ENCODE measurements at regions not wholly inside any gene's neighbourhood (a gene's known extent, or its start where the extent isn't known, plus 50 kb on each side); places are given as distances from the start of the nearest gene placed in this dataset.

DNA sequence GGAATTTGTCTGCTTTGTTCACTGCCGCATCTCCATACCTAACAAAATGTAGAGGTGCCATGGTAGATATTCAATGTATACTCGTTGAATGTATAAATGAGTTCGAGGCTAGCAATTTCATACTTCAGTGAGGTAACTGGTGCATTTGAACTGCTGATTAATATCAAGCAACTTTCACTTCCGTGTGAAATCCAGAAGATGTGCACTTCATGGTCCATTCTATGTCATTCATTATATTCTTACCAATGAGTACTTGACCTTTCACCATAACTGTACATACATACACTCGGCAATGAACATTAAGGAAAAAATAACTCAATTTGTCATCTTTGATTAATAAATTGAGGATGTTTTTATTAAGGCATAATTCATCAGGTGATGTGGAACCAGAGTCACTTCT is 598.5 kb downstream of the ZNF385D start:
- TF ChIP-seq, protein P1, sequence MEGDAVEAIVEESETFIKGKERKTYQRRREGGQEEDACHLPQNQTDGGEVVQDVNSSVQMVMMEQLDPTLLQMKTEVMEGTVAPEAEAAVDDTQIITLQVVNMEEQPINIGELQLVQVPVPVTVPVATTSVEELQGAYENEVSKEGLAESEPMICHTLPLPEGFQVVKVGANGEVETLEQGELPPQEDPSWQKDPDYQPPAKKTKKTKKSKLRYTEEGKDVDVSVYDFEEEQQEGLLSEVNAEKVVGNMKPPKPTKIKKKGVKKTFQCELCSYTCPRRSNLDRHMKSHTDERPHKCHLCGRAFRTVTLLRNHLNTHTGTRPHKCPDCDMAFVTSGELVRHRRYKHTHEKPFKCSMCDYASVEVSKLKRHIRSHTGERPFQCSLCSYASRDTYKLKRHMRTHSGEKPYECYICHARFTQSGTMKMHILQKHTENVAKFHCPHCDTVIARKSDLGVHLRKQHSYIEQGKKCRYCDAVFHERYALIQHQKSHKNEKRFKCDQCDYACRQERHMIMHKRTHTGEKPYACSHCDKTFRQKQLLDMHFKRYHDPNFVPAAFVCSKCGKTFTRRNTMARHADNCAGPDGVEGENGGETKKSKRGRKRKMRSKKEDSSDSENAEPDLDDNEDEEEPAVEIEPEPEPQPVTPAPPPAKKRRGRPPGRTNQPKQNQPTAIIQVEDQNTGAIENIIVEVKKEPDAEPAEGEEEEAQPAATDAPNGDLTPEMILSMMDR (IDR thresholded peaks at IDR 0.05): no peak
- TF ChIP-seq SIN3A (IDR thresholded peaks at IDR 0.05; ENCODE audit: borderline replicate concordance, insufficient read depth, low read depth, low read length) (no peak), POLR2AphosphoS5 (IDR thresholded peaks at IDR 0.05; ENCODE audit: low read depth, low read length) (no peak)
- TF ChIP-seq, protein P2, sequence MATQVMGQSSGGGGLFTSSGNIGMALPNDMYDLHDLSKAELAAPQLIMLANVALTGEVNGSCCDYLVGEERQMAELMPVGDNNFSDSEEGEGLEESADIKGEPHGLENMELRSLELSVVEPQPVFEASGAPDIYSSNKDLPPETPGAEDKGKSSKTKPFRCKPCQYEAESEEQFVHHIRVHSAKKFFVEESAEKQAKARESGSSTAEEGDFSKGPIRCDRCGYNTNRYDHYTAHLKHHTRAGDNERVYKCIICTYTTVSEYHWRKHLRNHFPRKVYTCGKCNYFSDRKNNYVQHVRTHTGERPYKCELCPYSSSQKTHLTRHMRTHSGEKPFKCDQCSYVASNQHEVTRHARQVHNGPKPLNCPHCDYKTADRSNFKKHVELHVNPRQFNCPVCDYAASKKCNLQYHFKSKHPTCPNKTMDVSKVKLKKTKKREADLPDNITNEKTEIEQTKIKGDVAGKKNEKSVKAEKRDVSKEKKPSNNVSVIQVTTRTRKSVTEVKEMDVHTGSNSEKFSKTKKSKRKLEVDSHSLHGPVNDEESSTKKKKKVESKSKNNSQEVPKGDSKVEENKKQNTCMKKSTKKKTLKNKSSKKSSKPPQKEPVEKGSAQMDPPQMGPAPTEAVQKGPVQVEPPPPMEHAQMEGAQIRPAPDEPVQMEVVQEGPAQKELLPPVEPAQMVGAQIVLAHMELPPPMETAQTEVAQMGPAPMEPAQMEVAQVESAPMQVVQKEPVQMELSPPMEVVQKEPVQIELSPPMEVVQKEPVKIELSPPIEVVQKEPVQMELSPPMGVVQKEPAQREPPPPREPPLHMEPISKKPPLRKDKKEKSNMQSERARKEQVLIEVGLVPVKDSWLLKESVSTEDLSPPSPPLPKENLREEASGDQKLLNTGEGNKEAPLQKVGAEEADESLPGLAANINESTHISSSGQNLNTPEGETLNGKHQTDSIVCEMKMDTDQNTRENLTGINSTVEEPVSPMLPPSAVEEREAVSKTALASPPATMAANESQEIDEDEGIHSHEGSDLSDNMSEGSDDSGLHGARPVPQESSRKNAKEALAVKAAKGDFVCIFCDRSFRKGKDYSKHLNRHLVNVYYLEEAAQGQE (IDR thresholded peaks at IDR 0.05; ENCODE audit: insufficient read depth in 1 of 2, low read depth in 2 of 2, low read length in 1 of 2): no peak

Measured in Panc1 (cell line).